Mesenchymal stem cell (in vitro differentiated cells and primary cell): ENCODE measurements at regions not wholly inside any gene's neighbourhood (a gene's known extent, or its start where the extent isn't known, plus 50 kb on each side); places are given as distances from the start of the nearest gene placed in this dataset.

Experiments used
- DNase-seq: peaks from one replicate; pipeline ENCODE4 v3.0.0-alpha.2; 2013
- H2AFZ ChIP-seq: one replicate; pipeline ENCODE4 v1.6.1; 2013; ENCODE audit warnings: low read depth, mild to moderate bottlenecking, control low read depth, inconsistent platforms, low read length, moderate library complexity
- H2AK5ac ChIP-seq: 2 replicates; pipeline ENCODE4 v1.6.1; 2013; ENCODE audit warnings: low read length, moderate library complexity, mild to moderate bottlenecking, inconsistent platforms; ENCODE audit not compliant: severe bottlenecking
- H2BK120ac ChIP-seq: one replicate; pipeline ENCODE4 v1.6.1; 2013; ENCODE audit warnings: low read depth, mild to moderate bottlenecking, inconsistent platforms, low read length, moderate library complexity
- H2BK12ac ChIP-seq, 2 experiments: one replicate each; pipeline ENCODE4 v1.6.1; 2013; ENCODE audit warnings: inconsistent platforms in 2 of 2, low read length in 2 of 2, mild to moderate bottlenecking in 2 of 2, moderate library complexity in 2 of 2, control low read depth in 1 of 2
- H2BK15ac ChIP-seq: one replicate; pipeline ENCODE4 v1.6.1; 2013; ENCODE audit warnings: mild to moderate bottlenecking, low read depth, inconsistent platforms; ENCODE audit not compliant: poor library complexity, severe bottlenecking
- H2BK5ac ChIP-seq: 2 replicates; pipeline ENCODE4 v1.6.1; 2013; ENCODE audit warnings: low read depth, mild to moderate bottlenecking, low read length, control low read depth, inconsistent platforms; ENCODE audit not compliant: poor library complexity, severe bottlenecking
- H3K14ac ChIP-seq, 2 experiments: one replicate each; pipeline ENCODE4 v1.6.1; 2013; ENCODE audit warnings: inconsistent platforms in 2 of 2, low read length in 2 of 2, control low read depth in 1 of 2, mild to moderate bottlenecking in 1 of 2, moderate library complexity in 1 of 2
- H3K18ac ChIP-seq, 2 experiments: one replicate each; pipeline ENCODE4 v1.6.1; 2013; ENCODE audit warnings: inconsistent platforms in 2 of 2, low read length in 2 of 2, control low read depth in 1 of 2, low read depth in 1 of 2, mild to moderate bottlenecking in 1 of 2
- H3K23ac ChIP-seq, 2 experiments: one replicate each; pipeline ENCODE4 v1.6.1; 2013; ENCODE audit warnings: inconsistent platforms in 2 of 2, low read length in 2 of 2, mild to moderate bottlenecking in 2 of 2, moderate library complexity in 2 of 2, control low read depth in 1 of 2
- H3K27ac ChIP-seq: 2 replicates; pipeline ENCODE4 v1.5.1; 2013; ENCODE audit warnings: mild to moderate bottlenecking, moderate library complexity, low read length, control low read depth, inconsistent platforms; ENCODE audit not compliant: poor library complexity, severe bottlenecking
- H3K27me3 ChIP-seq, 2 experiments: 2 replicates each; pipeline versions ENCODE4 v1.6.1 to v1.7.0; 2013; ENCODE audit warnings: low read length in 2 of 2, mild to moderate bottlenecking in 2 of 2, moderate library complexity in 2 of 2, control low read depth in 1 of 2, inconsistent platforms in 1 of 2; ENCODE audit not compliant: control insufficient read depth in 1 of 2, insufficient read depth in 1 of 2
- H3K36me3 ChIP-seq, 2 experiments: 2 replicates each; pipeline versions ENCODE4 v1.6.1 to v1.7.0; 2013; ENCODE audit warnings: low read length in 2 of 2, control low read depth in 1 of 2, inconsistent platforms in 1 of 2, low read depth in 1 of 2, mild to moderate bottlenecking in 1 of 2; ENCODE audit not compliant: insufficient read depth in 2 of 2, control insufficient read depth in 1 of 2
- H3K4ac ChIP-seq, 2 experiments: one replicate each; pipeline ENCODE4 v1.6.1; 2013; ENCODE audit warnings: inconsistent platforms in 2 of 2, low read length in 2 of 2, mild to moderate bottlenecking in 2 of 2, moderate library complexity in 2 of 2, control low read depth in 1 of 2, low read depth in 1 of 2
- H3K4me1 ChIP-seq: 2 replicates; pipeline ENCODE4 v1.6.1; 2013; ENCODE audit warnings: low read depth, low read length, control low read depth; ENCODE audit not compliant: control insufficient read depth, insufficient read depth
- H3K4me2 ChIP-seq: 2 replicates; pipeline ENCODE4 v1.6.1; 2013; ENCODE audit warnings: low read length, mild to moderate bottlenecking, inconsistent platforms; ENCODE audit not compliant: poor library complexity, severe bottlenecking
- H3K4me3 ChIP-seq, 2 experiments: 2 replicates each; pipeline versions ENCODE4 v1.5.1 to v1.7.0; 2013; ENCODE audit warnings: low read length in 2 of 2, mild to moderate bottlenecking in 2 of 2, control low read depth in 1 of 2, low read depth in 1 of 2; ENCODE audit not compliant: insufficient read depth in 1 of 2
- H3K79me1 ChIP-seq: replicated peaks from 2 replicates; pipeline ENCODE4 v1.6.1; 2013; ENCODE audit warnings: mild to moderate bottlenecking, control low read depth, low read length, inconsistent platforms; ENCODE audit not compliant: poor library complexity, severe bottlenecking
- H3K9ac ChIP-seq: 2 replicates; pipeline ENCODE4 v1.7.0; 2013; ENCODE audit warnings: mild to moderate bottlenecking, low read length, moderate library complexity
- H3K9me3 ChIP-seq: 2 replicates; pipeline ENCODE4 v1.7.0; 2013; ENCODE audit warnings: mild to moderate bottlenecking, low read length; ENCODE audit not compliant: control insufficient read depth
- H4K8ac ChIP-seq: one replicate; pipeline ENCODE4 v1.6.1; 2013; ENCODE audit warnings: inconsistent platforms, mild to moderate bottlenecking, low read length, moderate library complexity
- H4K91ac ChIP-seq: one replicate; pipeline ENCODE4 v1.6.1; 2013; ENCODE audit warnings: mild to moderate bottlenecking, low read length, inconsistent platforms
- WGBS: methylation state at CpG from one replicate; pipeline ENCODE4 v1.1.7; 2013; ENCODE audit warnings: mixed read lengths; 5-methylcytosine and 5-hydroxymethylcytosine counted together

GRCh38 chr6:51137777-51138176, 319.1 kb downstream of the TFAP2B start:
- Histone ChIP-seq H3K36me3 (no peaks in the 10 kb centered on the region), H3K27me3 (no peaks in the 10 kb centered on the region), H3K4me1 (no peaks in the 10 kb centered on the region), H2BK12ac (no peak overlapping the region), H3K4ac (no peak overlapping the region), H3K9ac (no peak overlapping the region), H3K4me3 (no peak overlapping the region), H3K27ac (no peak overlapping the region), H3K14ac (no peak overlapping the region), H2AFZ (no peak overlapping the region), H3K9me3 (no peaks in the 10 kb centered on the region), H3K23ac (no peak overlapping the region), H2AK5ac (no peak overlapping the region), H3K79me1 (no peaks in the 10 kb centered on the region), H4K91ac (no peak overlapping the region), H2BK120ac (no peak overlapping the region), H2BK5ac (no peak overlapping the region), H2BK15ac (no peak overlapping the region), H4K8ac (no peak overlapping the region), H3K18ac (no peak overlapping the region), H3K4me2 (no peak overlapping the region)
- DNase-seq = no peak

GRCh38 chr6:51139950-51140385, 321.3 kb downstream of the TFAP2B start:
- DNase-seq = no peak
- no peaks in the 10 kb centered on the region for H3K79me1 ChIP-seq
- no peak overlapping the region for H3K14ac ChIP-seq
- no peak overlapping the region for H2BK120ac ChIP-seq
- no peak overlapping the region for H2AK5ac ChIP-seq
- no peaks in the 10 kb centered on the region for H3K27me3 ChIP-seq
- H3K4ac ChIP-seq = no peak overlapping the region
- 98% methylated on average over 3 of the region's 3 CpGs for WGBS
- H2AFZ ChIP-seq = no peak overlapping the region
- H3K9me3 ChIP-seq = no peaks in the 10 kb centered on the region
- no peak overlapping the region for H3K4me2 ChIP-seq
- no peak overlapping the region for H4K91ac ChIP-seq
- H2BK15ac ChIP-seq = no peak overlapping the region
- no peak overlapping the region for H3K27ac ChIP-seq
- H3K18ac ChIP-seq = no peak overlapping the region
- H2BK5ac ChIP-seq = no peak overlapping the region
- H3K4me1 ChIP-seq = no peaks in the 10 kb centered on the region
- H4K8ac ChIP-seq = no peak overlapping the region
- H3K36me3 ChIP-seq = no peaks in the 10 kb centered on the region
- no peak overlapping the region for H3K9ac ChIP-seq
- H2BK12ac ChIP-seq = no peak overlapping the region
- H3K4me3 ChIP-seq = no peak overlapping the region
- H3K23ac ChIP-seq = no peak overlapping the region

GRCh38 chr6:51141080-51141479, 322.4 kb downstream of the TFAP2B start:
- Histone ChIP-seq H3K4me2 (no peak overlapping the region), H3K23ac (no peak overlapping the region), H3K4me3 (no peak overlapping the region), H2BK15ac (no peak overlapping the region), H3K27me3 (no peaks in the 10 kb centered on the region), H3K79me1 (no peaks in the 10 kb centered on the region), H3K9ac (no peak overlapping the region), H3K4ac (no peak overlapping the region), H3K18ac (no peak overlapping the region), H3K14ac (no peak overlapping the region), H2BK5ac (no peak overlapping the region), H3K27ac (no peak overlapping the region), H2AFZ (no peak overlapping the region), H4K8ac (no peak overlapping the region), H3K4me1 (no peaks in the 10 kb centered on the region), H3K9me3 (no peaks in the 10 kb centered on the region), H2BK120ac (no peak overlapping the region), H3K36me3 (no peaks in the 10 kb centered on the region), H2AK5ac (no peak overlapping the region), H2BK12ac (no peak overlapping the region), H4K91ac (no peak overlapping the region)
- no CpG with 5 or more reads among the region's 2 CpGs for WGBS
- no peak for DNase-seq

- no peak overlapping the region for H3K4me2 ChIP-seq
- H3K23ac ChIP-seq = no peak overlapping the region
- no peak overlapping the region for H2AK5ac ChIP-seq
- H2BK5ac ChIP-seq = no peak overlapping the region
- H4K91ac ChIP-seq = no peak overlapping the region
- no peak overlapping the region for H2BK15ac ChIP-seq
- no peak overlapping the region for H2BK12ac ChIP-seq
- H3K9ac ChIP-seq = no peak overlapping the region
- no peak overlapping the region for H3K14ac ChIP-seq
- no peaks in the 10 kb centered on the region for H3K36me3 ChIP-seq
- no peak overlapping the region for H4K8ac ChIP-seq
- 63% methylated on average over 2 of the region's 3 CpGs for WGBS
- H2BK120ac ChIP-seq = no peak overlapping the region
- no peak overlapping the region for H3K4me3 ChIP-seq
- no peaks in the 10 kb centered on the region for H3K27me3 ChIP-seq
- H3K4me1 ChIP-seq = no peaks in the 10 kb centered on the region
- H3K4ac ChIP-seq = no peak overlapping the region
- no peak overlapping the region for H3K27ac ChIP-seq
- H3K9me3 ChIP-seq = no peaks in the 10 kb centered on the region
- no peak overlapping the region for H2AFZ ChIP-seq
- H3K18ac ChIP-seq = no peak overlapping the region
- H3K79me1 ChIP-seq = no peaks in the 10 kb centered on the region
- no peak for DNase-seq
Observed at GRCh38 chr6:51147756-51148155, 329.1 kb downstream of the TFAP2B start.
